Ishikawa (cell line): ENCODE measurements at regions not wholly inside any gene's neighbourhood (a gene's known extent, or its start where the extent isn't known, plus 50 kb on each side); places are given as distances from the start of the nearest gene placed in this dataset.

ENCODE experiments used
- CEBPB ChIP-seq: IDR thresholded peaks from 2 replicates; pipeline ENCODE4 v1.6.1; 2012
- EGR1 ChIP-seq: IDR thresholded peaks from 2 replicates; pipeline ENCODE4 v1.6.1; 2012
- RAD21 ChIP-seq: IDR thresholded peaks from 2 replicates; pipeline ENCODE4 v1.6.1; 2012; ENCODE audit warnings: low read depth
- TEAD4 ChIP-seq: IDR thresholded peaks from 2 replicates; pipeline ENCODE4 v1.6.1; 2012
- TF ChIP-seq, protein P1 (sequence below): IDR thresholded peaks from 2 replicates; pipeline ENCODE4 v1.6.1; 2012; ENCODE audit warnings: low read depth, mild to moderate bottlenecking

DNA sequence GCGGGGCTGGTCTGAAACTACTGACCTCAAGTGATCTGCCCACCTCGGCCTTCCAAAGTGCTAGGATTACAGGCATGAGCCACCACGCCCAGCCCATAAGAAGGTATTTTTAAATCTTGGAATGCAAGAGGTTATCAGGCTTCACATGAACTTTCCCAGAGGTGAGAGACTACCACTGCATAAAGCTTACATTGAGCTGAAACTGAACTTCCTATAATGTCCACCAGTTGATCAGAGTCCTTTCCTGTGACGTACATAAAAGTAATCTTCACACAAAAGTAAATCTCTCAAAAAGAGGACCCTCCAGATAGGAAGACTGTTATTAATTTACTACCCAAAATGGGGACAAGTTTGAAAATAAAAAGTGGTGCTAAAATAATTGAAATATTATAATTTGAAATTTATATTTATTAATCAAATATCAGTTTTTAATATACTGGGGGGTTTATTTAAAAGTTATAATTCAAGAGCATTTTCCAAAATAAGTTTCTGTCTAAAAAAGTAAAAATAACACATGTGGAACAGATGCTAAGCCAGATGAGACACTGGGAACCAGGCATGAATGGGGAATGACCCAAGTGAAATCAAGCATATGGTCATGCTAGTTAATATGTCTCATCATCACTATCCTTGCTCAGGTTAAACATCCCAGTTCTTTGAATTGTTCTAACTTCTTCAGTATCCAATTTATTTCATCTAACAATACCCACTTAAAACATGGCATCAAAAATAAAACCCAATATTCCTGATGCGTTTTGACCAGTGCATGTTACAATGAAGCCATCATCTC lies 269.9 kb upstream of the UBE2E2 start:
- TF ChIP-seq RAD21: no peak
- no peak for TF ChIP-seq CEBPB
- no peak for TF ChIP-seq TEAD4
- TF ChIP-seq EGR1: no peak
- TF ChIP-seq, protein P1, sequence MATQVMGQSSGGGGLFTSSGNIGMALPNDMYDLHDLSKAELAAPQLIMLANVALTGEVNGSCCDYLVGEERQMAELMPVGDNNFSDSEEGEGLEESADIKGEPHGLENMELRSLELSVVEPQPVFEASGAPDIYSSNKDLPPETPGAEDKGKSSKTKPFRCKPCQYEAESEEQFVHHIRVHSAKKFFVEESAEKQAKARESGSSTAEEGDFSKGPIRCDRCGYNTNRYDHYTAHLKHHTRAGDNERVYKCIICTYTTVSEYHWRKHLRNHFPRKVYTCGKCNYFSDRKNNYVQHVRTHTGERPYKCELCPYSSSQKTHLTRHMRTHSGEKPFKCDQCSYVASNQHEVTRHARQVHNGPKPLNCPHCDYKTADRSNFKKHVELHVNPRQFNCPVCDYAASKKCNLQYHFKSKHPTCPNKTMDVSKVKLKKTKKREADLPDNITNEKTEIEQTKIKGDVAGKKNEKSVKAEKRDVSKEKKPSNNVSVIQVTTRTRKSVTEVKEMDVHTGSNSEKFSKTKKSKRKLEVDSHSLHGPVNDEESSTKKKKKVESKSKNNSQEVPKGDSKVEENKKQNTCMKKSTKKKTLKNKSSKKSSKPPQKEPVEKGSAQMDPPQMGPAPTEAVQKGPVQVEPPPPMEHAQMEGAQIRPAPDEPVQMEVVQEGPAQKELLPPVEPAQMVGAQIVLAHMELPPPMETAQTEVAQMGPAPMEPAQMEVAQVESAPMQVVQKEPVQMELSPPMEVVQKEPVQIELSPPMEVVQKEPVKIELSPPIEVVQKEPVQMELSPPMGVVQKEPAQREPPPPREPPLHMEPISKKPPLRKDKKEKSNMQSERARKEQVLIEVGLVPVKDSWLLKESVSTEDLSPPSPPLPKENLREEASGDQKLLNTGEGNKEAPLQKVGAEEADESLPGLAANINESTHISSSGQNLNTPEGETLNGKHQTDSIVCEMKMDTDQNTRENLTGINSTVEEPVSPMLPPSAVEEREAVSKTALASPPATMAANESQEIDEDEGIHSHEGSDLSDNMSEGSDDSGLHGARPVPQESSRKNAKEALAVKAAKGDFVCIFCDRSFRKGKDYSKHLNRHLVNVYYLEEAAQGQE: no peak
